DOHH2 (cell line): ENCODE measurements at regions not wholly inside any gene's neighbourhood (a gene's known extent, or its start where the extent isn't known, plus 50 kb on each side); places are given as distances from the start of the nearest gene placed in this dataset.

ENCODE experiments used
- CTCF ChIP-seq: fragments of 200-600 bp; sonication (generic); IDR thresholded peaks from one replicate; pipeline ENCODE4 v1.5.1; 2014; ENCODE audit warnings: antibody characterized with exemption, mild to moderate bottlenecking, low read depth, low read length; ENCODE audit not compliant: poor library complexity, severe bottlenecking
- EZH2phosphoT487 ChIP-seq: fragments of 200-600 bp; sonication (generic); IDR thresholded peaks from 2 replicates; pipeline ENCODE4 v1.6.1; 2017; ENCODE audit warnings: borderline replicate concordance, mild to moderate bottlenecking, antibody characterized with exemption, low read length, moderate library complexity, mixed read lengths

- no peak for TF ChIP-seq CTCF
- TF ChIP-seq EZH2phosphoT487 = no peak
Observed at GRCh38 chr2:41597680-41598079, 450.1 kb upstream of the PKDCC start.
